Small intestine (tissue), 7 donors: ENCODE measurements at regions not wholly inside any gene's neighbourhood (a gene's known extent, or its start where the extent isn't known, plus 50 kb on each side); places are given as distances from the start of the nearest gene placed in this dataset.

Experiments
- DNase-seq, 2 donors: peaks; one replicate each; pipeline versions ENCODE4 v3.0.0 to v3.0.0-alpha.2; 2013
- FAIRE-seq: peaks from 2 replicates; lab custom pipeline; 2012; peaks lifted over from hg19 to GRCh38; lab: Jason Lieb, UNC
- H3K27ac ChIP-seq, 3 donors: one replicate each; pipeline ENCODE4 v1.5.1; 2013; ENCODE audit warnings: low read length in 2 of 3, mild to moderate bottlenecking in 2 of 3, control low read depth in 1 of 3, inconsistent platforms in 1 of 3, low read depth in 1 of 3, moderate library complexity in 1 of 3
- H3K27me3 ChIP-seq, 3 donors: one replicate each; pipeline ENCODE4 v1.6.1; 2013; ENCODE audit warnings: low read length in 3 of 3, inconsistent platforms in 1 of 3; ENCODE audit not compliant: control insufficient read depth in 3 of 3, insufficient read depth in 3 of 3
- H3K36me3 ChIP-seq, 3 donors: one replicate each; pipeline ENCODE4 v1.6.1; 2013; ENCODE audit warnings: low read length in 3 of 3, inconsistent platforms in 1 of 3, low read depth in 1 of 3, mild to moderate bottlenecking in 1 of 3, moderate library complexity in 1 of 3; ENCODE audit not compliant: control insufficient read depth in 3 of 3, insufficient read depth in 2 of 3
- H3K4me1 ChIP-seq, 3 donors: one replicate each; pipeline ENCODE4 v1.6.1; 2013; ENCODE audit warnings: low read length in 2 of 3, inconsistent platforms in 1 of 3, low read depth in 1 of 3, mild to moderate bottlenecking in 1 of 3, moderate library complexity in 1 of 3; ENCODE audit not compliant: control insufficient read depth in 3 of 3, insufficient read depth in 2 of 3
- H3K4me3 ChIP-seq, 3 donors: one replicate each; pipeline ENCODE4 v1.5.1; 2013; ENCODE audit warnings: low read length in 3 of 3, control low read depth in 1 of 3, inconsistent platforms in 1 of 3, low read depth in 1 of 3, mild to moderate bottlenecking in 1 of 3, moderate library complexity in 1 of 3
- H3K9me3 ChIP-seq, 2 donors: one replicate each; pipeline ENCODE4 v1.6.1; 2013; ENCODE audit warnings: low read depth in 1 of 2, low read length in 1 of 2; ENCODE audit not compliant: control insufficient read depth in 2 of 2, insufficient read depth in 1 of 2
- WGBS, 3 donors: extraction: QIAGEN DNeasy Blood & Tissue Kit; methylation state at CpG; one replicate each; pipeline ENCODE4 v1.1.7; 2013; 5-methylcytosine and 5-hydroxymethylcytosine counted together
- donor health status: healthy with polysubstance abuse.
- donor health status: control.
- donor health status: control.
- donor health status: Bipolar disorder and iron deficiency.
- donor health status: healthy.

DNA sequence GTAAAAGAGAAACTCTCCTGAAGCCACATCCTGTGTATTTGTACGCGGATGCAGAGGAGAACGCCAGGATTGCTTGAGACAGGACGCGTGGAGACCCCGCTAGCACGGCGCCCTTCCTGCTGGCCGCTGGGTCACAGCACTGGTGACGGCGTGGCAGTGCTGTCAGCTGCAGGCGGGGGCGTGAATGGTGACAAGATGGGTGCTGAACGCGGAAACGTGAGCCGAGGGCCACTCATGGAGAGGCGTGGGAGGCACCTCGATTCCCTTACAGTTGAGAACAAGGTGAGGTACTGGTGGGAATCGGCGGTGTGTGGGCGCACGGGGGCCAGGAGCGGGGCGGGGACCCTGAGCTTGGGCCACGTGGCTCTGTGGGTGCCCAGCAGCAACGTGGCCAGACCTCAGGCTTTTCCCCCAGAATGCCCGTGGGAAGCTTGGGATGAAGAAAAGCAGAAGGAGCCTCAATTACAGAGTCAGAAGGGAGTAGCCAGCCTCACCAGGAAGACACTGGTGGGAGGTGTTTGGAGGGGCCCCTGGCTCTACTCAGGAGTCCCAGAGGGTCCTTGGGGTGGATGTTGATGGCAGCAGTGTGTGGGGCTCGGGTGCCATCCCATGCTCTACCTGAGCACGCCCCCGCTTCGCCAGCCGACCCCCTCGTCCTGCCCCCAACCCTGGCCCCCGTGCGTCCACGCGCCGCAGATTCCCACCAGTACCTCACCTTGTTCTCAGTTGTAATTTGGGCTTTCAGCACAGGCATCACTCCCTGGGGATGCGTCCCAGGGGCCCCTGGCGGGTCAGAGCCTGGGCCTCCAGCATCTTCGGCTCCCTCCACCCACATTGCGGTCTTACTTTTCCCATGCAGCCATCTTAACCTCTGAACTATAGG lies 208.4 kb upstream of the TCERG1L start:
- no peaks in the 10 kb centered on the region for H3K4me1 ChIP-seq
- no peak for DNase-seq
- no peaks in the 10 kb centered on the region for H3K27me3 ChIP-seq
- H3K27ac ChIP-seq = no peak overlapping the region
- H3K9me3 ChIP-seq = no peaks in the 10 kb centered on the region
- H3K36me3 ChIP-seq = no peaks in the 10 kb centered on the region
- 86 to 88% (median 87%) methylated on average over 41 to 43 of the region's 43 CpGs for WGBS, 3 donors
- no peak overlapping the region for H3K4me3 ChIP-seq
- FAIRE-seq = no peak

DNA sequence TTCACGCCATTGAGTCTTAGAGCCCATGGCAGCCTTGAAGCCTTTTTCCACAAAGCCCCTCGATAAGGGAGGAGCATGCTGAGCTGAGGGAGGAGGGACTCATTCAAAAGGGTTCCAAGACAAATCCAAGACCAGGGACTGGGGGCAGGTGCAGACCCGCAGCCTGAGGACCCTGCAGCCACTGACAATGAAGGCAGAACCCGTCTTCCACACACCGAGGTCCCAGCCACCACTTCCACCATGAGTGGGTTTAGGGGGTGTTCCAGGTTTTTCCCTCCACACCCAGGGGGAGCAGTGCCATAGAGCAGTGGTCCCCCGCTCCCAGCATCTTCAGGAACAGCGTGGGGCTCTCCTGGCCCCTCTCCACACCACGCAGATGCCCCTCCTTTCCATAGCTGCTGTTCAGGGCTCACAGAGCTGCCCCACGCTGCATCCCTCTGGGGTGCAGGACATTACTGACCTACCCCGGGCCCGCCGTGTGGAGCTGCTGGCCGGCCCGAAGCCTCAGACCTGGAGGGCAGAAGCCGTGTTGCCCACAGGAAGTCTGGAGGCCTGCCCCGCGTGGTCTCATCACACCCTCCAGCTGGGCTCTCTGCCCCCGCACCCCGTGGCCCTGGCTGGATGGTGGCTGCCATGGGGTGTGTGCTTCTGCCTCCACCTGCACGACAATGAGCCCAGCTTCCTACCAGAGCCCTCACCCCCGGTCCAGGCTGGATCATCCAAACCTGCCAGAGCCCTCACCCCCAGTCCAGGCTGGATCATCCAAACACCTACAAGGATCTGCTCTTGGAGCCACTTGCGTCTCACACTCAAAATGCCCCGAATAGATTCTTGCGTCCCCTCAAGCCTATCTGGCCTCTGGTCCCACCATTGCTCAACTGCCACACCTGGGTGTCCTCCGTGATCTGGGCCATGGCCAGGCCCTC lies 220.0 kb upstream of the TCERG1L start:
- WGBS, 3 donors = 76 to 84% (median 82%) methylated on average over 22 to 25 of the region's 25 CpGs
- H3K27me3 ChIP-seq = no peaks in the 10 kb centered on the region
- no peak overlapping the region for H3K27ac ChIP-seq
- H3K4me3 ChIP-seq = no peak overlapping the region
- H3K4me1 ChIP-seq = no peaks in the 10 kb centered on the region
- H3K9me3 ChIP-seq = no peaks in the 10 kb centered on the region
- FAIRE-seq (no peak), DNase-seq (no peak)
- H3K36me3 ChIP-seq = no peaks in the 10 kb centered on the region

DNA sequence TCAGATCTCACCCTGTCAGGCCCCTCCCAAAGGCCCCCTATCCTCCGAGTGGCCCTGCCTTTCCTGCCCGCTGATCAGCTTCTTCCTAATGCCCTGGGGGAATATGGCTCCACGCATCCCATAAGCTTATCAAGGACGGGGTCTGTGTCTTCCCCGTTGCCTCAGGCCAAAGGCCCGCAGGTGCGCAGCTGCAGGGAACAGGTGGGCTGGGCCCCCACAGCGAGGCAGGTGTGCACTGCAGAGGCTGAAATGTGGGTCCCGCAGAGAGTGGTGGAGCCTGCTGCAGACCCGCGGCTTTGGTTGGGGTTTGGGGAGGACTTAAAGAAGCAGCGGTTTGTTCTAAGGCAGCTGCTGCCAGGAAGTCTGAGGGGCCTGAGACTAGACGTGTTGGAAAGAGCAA lies 220.8 kb upstream of the TCERG1L start:
- Histone ChIP-seq H3K27ac (no peak overlapping the region), H3K4me1 (no peaks in the 10 kb centered on the region), H3K27me3 (no peaks in the 10 kb centered on the region), H3K4me3 (no peak overlapping the region), H3K36me3 (no peaks in the 10 kb centered on the region), H3K9me3 (no peaks in the 10 kb centered on the region)
- 81 to 83% (median 82%) methylated on average over 13 of the region's 13 CpGs for WGBS, 3 donors
- no peak for FAIRE-seq
- no peak for DNase-seq

DNA sequence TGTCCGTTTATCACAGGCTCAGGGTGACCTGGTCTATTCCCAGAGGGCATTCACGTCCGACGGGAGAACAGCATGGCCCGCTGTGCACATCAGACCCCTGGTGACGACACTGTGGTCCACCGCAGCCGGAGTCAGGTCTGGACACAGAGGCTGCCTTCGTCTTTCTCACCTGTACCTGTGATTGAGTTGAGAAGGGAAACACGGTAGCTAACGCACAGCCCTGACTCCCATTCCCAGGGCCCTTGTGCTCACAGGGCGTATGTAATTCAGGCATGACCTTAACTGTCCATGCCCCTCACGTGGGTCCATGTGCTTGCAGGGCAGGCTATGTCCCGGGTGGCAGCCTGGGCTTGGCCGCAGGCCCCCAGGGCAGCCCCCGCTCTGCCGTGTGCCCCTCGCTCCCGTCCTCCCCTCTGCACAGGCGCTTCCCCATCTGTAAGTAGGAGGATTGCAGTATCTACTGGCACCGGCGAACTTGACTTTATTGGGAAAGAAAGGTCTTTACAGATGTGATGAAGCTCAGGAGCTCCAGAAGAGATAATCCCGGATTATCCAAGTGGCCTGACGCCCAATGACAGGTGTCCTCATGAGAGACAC lies 221.3 kb upstream of the TCERG1L start:
- DNase-seq (no peak), FAIRE-seq (no peak)
- no peak overlapping the region for H3K27ac ChIP-seq
- H3K4me1 ChIP-seq = no peaks in the 10 kb centered on the region
- H3K27me3 ChIP-seq = no peaks in the 10 kb centered on the region
- WGBS, 3 donors = 80 to 87% (median 81%) methylated on average over 24 of the region's 24 CpGs
- no peaks in the 10 kb centered on the region for H3K9me3 ChIP-seq
- no peaks in the 10 kb centered on the region for H3K36me3 ChIP-seq
- H3K4me3 ChIP-seq = no peak overlapping the region

DNA sequence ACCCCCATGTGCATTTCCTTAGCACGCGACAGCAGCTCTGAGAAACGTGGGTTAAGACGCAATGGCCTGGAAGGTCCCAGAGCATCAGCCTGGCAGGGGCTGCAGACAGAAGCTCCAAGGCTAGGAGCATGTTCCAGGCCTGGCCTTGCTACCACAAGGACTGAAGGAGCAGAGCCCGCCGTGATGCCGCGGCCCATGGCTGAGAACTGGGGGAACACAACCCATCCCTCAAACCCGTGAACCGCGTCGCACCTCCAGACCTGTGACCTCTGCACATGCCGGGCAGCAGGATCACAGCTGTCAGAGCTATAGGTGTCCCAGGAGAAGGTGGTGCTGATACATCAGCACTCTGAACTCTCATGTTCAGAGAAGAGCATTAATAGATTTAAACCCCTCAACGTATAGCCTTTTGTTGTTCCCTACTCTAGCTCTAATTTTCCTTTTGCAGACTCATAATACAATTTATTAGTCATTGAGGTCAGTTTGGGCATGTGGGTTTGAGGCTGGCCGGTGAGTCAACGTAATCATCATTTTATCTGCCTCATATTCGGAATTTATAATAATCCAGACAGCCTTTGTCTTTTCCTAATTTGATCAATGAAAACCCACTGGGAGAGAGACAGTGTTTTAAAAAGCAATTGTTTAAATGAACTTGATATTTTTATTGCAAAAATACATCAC lies 222.5 kb upstream of the TCERG1L start:
- DNase-seq (no peak), FAIRE-seq (no peak)
- 84 to 90% (median 86%) methylated on average over 17 of the region's 17 CpGs for WGBS, 3 donors

DNA sequence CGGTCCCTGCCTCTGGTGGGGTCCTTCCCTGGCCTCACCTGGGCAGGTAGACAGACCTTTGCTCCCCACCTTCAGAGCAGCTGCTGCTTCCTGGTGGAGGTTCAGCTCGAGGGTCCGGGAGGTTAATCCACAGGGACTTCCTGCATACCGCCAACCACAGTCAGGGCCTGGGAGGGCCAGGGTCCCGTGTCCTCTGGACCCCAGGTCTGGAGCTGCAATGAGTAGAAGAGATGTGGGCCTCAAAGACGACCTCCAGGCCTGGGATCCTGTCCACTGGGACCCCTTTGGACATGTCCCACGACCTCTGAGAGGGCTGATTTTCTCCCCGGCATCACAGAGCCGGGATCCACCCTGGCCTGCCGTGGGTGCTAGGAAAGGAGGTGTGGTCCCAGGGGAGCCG lies 223.3 kb upstream of the TCERG1L start:
- H3K9me3 ChIP-seq = no peaks in the 10 kb centered on the region
- DNase-seq (no peak), FAIRE-seq (no peak)
- WGBS, 3 donors = 62 to 75% (median 70%) methylated on average over 9 to 11 of the region's 11 CpGs
- H3K36me3 ChIP-seq = no peaks in the 10 kb centered on the region
- H3K4me3 ChIP-seq = no peak overlapping the region
- H3K4me1 ChIP-seq = no peaks in the 10 kb centered on the region
- no peaks in the 10 kb centered on the region for H3K27me3 ChIP-seq
- H3K27ac ChIP-seq = no peak overlapping the region

More for the DNA sequence above, 222.5 kb upstream of the TCERG1L start:
- Histone ChIP-seq H3K27me3 (no peaks in the 10 kb centered on the region), H3K4me1 (no peaks in the 10 kb centered on the region), H3K27ac (no peak overlapping the region), H3K9me3 (no peaks in the 10 kb centered on the region), H3K36me3 (no peaks in the 10 kb centered on the region), H3K4me3 (no peak overlapping the region)

DNA sequence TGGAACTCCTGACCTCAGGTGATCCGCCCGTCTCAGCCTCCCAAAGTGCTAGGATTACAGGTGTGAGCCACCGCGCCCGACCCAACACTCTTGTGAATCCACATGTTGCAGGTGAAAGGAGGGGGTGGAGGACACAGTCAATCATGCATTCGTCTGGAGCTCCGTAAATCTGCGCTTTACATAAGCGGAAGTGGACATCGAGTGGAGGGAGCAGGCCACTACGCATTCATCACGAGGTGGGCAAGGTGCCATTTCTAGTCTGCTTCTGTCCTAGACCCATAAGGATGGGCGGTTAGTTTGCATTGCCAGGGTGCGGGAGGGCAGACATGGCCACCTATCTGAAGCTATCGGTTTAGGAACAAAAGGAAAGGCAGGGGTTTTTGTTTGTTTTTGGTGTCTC lies 225.2 kb upstream of the TCERG1L start:
- no peak for FAIRE-seq

DNA sequence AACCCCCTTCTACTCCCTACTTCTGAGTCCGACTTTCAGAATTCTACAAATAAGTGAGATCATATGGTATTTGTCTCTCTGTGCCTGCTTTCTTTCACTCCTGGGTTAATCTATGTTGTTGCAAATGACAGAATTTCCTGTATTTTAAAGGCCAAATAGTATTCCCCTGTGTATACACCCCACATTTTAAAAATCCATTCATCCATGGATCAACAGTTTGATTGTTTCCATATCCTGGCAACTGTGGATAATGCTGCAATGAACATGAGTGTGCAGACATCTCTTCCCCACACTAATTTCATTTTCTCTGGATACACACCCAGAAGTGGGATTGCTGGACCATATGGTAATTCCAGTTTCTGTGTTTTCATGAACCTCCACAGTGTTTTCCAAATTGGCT lies 225.8 kb upstream of the TCERG1L start:
- H3K27ac ChIP-seq = no peak overlapping the region
- H3K4me3 ChIP-seq = no peak overlapping the region
- WGBS, 3 donors = 52 to 70% (median 65%) methylated on average over 1 of the region's 1 CpG
- no peak for DNase-seq
- no peak for FAIRE-seq
- no peaks in the 10 kb centered on the region for H3K4me1 ChIP-seq
- no peaks in the 10 kb centered on the region for H3K27me3 ChIP-seq
- no peaks in the 10 kb centered on the region for H3K36me3 ChIP-seq
- no peaks in the 10 kb centered on the region for H3K9me3 ChIP-seq

More for the DNA sequence above, 225.2 kb upstream of the TCERG1L start:
- Histone ChIP-seq H3K27ac (no peak overlapping the region), H3K4me3 (no peak overlapping the region), H3K27me3 (no peaks in the 10 kb centered on the region), H3K36me3 (no peaks in the 10 kb centered on the region), H3K9me3 (no peaks in the 10 kb centered on the region), H3K4me1 (no peaks in the 10 kb centered on the region)
- 88 to 90% (median 89%) methylated on average over 15 of the region's 15 CpGs for WGBS, 3 donors
- DNase-seq = no peak
